H1 (cell line): ENCODE measurements at regions not wholly inside any gene's neighbourhood (a gene's known extent, or its start where the extent isn't known, plus 50 kb on each side); places are given as distances from the start of the nearest gene placed in this dataset.

Experiments used
- EP300 ChIP-seq, 2 experiments: IDR thresholded peaks; 1 replicate in 1 of 2; 2 replicates in 1 of 2; pipeline ENCODE4 v1.6.1; 2011 to 2012; ENCODE audit warnings: low read depth in 2 of 2, low read length in 2 of 2, mild to moderate bottlenecking in 2 of 2, borderline replicate concordance in 1 of 2, inconsistent platforms in 1 of 2, moderate library complexity in 1 of 2
- EZH2 ChIP-seq: fragments of 200-600 bp; sonication (generic); IDR thresholded peaks from 2 replicates; pipeline ENCODE4 v1.7.1; 2012; ENCODE audit warnings: low read depth, mild to moderate bottlenecking, moderate library complexity, low read length, inconsistent platforms; ENCODE audit not compliant: severe bottlenecking
- POLR2A ChIP-seq, 2 experiments: IDR thresholded peaks; 1 replicate in 1 of 2; 2 replicates in 1 of 2; pipeline ENCODE4 v1.6.1; 2011; ENCODE audit warnings: low read depth in 2 of 2, low read length in 2 of 2, mild to moderate bottlenecking in 2 of 2; ENCODE audit errors: control extremely low read depth in 1 of 2
- SP2 ChIP-seq: IDR thresholded peaks from 2 replicates; pipeline ENCODE4 v1.6.1; 2012; ENCODE audit warnings: mild to moderate bottlenecking, low read length, inconsistent platforms
- SP4 ChIP-seq: IDR thresholded peaks from 2 replicates; pipeline ENCODE4 v1.6.1; 2012; ENCODE audit warnings: low read length, inconsistent platforms
- YY1 ChIP-seq: IDR thresholded peaks from 2 replicates; pipeline ENCODE4 v1.6.1; 2011; ENCODE audit warnings: low read depth, mild to moderate bottlenecking, low read length
- TF ChIP-seq, protein P1 (sequence below), 3 experiments: IDR thresholded peaks; 1 replicate in 2 of 3; 2 replicates in 1 of 3; pipeline versions ENCODE4 v1.5.1 to v1.6.1; 2011; ENCODE audit warnings: low read length in 3 of 3, mild to moderate bottlenecking in 3 of 3, inconsistent platforms in 2 of 3, low read depth in 1 of 3, moderate library complexity in 1 of 3; ENCODE audit not compliant: insufficient read depth in 1 of 3; ENCODE audit errors: control extremely low read depth in 1 of 3

DNA sequence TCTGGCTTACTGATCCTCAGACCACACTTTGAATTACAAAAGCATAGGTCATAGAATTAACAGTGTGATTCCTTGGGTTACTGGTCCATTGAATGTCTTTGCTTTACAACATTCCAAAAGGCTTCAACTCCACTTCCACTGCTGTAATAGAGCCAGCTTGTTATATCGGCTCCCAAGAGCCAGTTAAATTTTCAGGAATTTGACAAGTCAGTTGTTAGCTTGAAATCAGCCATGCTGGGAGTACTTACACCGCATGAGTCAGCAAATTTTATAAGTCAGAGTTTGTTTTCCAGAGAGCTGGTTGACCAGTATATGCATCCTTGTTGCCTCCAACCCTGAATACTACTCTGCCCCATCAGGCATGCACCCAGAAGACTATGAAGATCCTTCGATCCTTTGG is 73.1 kb downstream of the FOXB2 start:
- TF ChIP-seq, protein P1, sequence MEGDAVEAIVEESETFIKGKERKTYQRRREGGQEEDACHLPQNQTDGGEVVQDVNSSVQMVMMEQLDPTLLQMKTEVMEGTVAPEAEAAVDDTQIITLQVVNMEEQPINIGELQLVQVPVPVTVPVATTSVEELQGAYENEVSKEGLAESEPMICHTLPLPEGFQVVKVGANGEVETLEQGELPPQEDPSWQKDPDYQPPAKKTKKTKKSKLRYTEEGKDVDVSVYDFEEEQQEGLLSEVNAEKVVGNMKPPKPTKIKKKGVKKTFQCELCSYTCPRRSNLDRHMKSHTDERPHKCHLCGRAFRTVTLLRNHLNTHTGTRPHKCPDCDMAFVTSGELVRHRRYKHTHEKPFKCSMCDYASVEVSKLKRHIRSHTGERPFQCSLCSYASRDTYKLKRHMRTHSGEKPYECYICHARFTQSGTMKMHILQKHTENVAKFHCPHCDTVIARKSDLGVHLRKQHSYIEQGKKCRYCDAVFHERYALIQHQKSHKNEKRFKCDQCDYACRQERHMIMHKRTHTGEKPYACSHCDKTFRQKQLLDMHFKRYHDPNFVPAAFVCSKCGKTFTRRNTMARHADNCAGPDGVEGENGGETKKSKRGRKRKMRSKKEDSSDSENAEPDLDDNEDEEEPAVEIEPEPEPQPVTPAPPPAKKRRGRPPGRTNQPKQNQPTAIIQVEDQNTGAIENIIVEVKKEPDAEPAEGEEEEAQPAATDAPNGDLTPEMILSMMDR (IDR thresholded peaks at IDR 0.05; ENCODE audit: control extremely low read depth in 1 of 3, insufficient read depth in 1 of 3, low read depth in 1 of 3, low read length in 3 of 3): no peak
- TF ChIP-seq POLR2A (IDR thresholded peaks at IDR 0.05; ENCODE audit: control extremely low read depth in 1 of 2, low read depth in 2 of 2, low read length in 2 of 2): no peak
- TF ChIP-seq SP4: no peak
- no peak for TF ChIP-seq SP2
- no peak for TF ChIP-seq EZH2
- TF ChIP-seq EP300 (IDR thresholded peaks at IDR 0.05; ENCODE audit: borderline replicate concordance in 1 of 2, low read depth in 2 of 2, low read length in 2 of 2): no peak
- no peak for TF ChIP-seq YY1
